Peyer's patch (tissue), 4 donors: ENCODE measurements at regions not wholly inside any gene's neighbourhood (a gene's known extent, or its start where the extent isn't known, plus 50 kb on each side); places are given as distances from the start of the nearest gene placed in this dataset.

Experiments used
- POLR2A ChIP-seq, 2 donors: fragments of 450-650 bp; IDR thresholded peaks; one replicate each; pipeline ENCODE4 v1.5.1; 2017; ENCODE audit warnings: antibody characterized with exemption in 2 of 2, mild to moderate bottlenecking in 2 of 2, moderate library complexity in 2 of 2
- TF ChIP-seq, protein P1 (sequence below), 6 experiments: fragments of 450-650 bp in 4 of 6; fragments of 200-600 bp in 2 of 6; sonication (generic) in 1 of 6; IDR thresholded peaks; one replicate each; pipeline ENCODE4 v1.5.1; 2017 to 2019; ENCODE audit warnings: antibody characterized with exemption in 6 of 6, mild to moderate bottlenecking in 3 of 6, moderate library complexity in 1 of 6

DNA sequence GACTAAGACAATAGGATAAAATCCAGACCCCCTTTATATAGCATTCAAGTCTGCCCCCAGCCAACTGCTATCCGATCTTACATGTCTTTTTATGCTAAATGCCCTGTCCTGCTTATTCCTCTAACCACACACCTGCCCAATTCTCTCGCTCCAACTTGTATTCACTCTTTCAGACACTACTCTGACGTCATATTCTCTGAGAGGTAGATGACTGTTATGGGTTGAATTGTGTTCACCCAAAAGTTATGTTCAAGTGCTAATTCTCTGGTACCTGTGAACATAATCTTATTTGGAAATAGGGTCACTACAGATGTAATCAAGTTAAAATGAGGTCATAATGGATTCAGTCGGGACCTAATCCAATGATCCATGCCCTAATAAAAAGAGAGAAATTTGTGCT, 84.0 kb upstream of the PTPRR start:
- TF ChIP-seq, protein P1, sequence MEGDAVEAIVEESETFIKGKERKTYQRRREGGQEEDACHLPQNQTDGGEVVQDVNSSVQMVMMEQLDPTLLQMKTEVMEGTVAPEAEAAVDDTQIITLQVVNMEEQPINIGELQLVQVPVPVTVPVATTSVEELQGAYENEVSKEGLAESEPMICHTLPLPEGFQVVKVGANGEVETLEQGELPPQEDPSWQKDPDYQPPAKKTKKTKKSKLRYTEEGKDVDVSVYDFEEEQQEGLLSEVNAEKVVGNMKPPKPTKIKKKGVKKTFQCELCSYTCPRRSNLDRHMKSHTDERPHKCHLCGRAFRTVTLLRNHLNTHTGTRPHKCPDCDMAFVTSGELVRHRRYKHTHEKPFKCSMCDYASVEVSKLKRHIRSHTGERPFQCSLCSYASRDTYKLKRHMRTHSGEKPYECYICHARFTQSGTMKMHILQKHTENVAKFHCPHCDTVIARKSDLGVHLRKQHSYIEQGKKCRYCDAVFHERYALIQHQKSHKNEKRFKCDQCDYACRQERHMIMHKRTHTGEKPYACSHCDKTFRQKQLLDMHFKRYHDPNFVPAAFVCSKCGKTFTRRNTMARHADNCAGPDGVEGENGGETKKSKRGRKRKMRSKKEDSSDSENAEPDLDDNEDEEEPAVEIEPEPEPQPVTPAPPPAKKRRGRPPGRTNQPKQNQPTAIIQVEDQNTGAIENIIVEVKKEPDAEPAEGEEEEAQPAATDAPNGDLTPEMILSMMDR (IDR thresholded peaks at IDR 0.05), result no peak
- no peak for TF ChIP-seq POLR2A (IDR thresholded peaks at IDR 0.05)
